ENCODE measurements at regions not wholly inside any gene's neighbourhood (a gene's known extent, or its start where the extent isn't known, plus 50 kb on each side); places are given as distances from the start of the nearest gene placed in this dataset.
"Not testable (repeated sequence)": the region's sequence is repeated elsewhere in the genome, so short reads cannot be mapped to it uniquely, and the experiment has no call there.

- peak; percentile 4 for DNase-seq
Observed at GRCh38 chr1:221268295-221268694, 389.1 kb downstream of the HLX start.

- no peak for DNase-seq
Observed at GRCh38 chr1:221271701-221272100, 392.5 kb downstream of the HLX start.

- DNase-seq: no peak
Observed at GRCh38 chr1:221272940-221273339, 393.7 kb downstream of the HLX start.

DNA sequence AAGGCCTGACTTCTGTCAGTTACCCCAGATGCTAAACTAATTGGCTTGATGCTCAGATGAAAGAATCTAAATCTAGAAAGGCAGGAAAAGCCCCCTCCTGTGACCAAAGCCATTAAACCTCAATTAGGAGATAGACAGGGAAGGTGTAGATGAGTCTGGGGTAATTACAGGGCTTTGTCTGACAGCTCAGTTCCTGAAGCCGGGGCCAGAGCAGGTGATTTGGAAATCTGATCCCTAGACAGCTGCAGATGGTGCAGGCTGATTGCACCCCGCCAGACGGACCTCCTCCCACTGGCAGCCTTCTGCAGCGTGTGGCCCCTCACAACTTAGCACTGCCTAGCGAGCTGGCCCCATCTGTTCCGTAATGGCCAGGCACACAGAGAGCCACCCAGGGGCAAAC lies 395.1 kb downstream of the HLX start:
- no peak for DNase-seq

DNA sequence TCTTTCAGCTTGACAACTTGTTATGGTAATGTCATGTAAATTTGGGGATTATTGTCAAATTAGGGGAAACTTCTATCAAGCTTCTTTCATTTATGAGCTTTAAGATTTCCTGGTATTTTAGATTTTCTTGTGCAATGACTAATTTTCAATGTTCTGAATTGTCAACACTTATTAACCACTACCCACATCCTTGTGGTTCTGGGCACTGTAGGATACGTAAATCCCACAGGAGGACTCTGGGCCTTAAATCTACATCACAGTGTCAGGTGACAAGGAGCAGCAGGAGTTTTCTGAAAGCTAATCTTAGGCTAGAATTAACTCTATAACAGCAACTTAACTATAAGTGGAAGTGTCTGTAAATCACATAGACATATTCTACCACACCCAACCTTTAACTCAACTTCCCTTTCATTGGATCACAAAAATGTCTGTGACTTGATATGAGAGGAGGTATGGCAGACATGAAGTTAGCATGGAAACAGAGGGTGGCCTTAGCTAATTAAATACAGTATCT lies 397.7 kb downstream of the HLX start:
- DNase-seq: peak; percentile 6

DNA sequence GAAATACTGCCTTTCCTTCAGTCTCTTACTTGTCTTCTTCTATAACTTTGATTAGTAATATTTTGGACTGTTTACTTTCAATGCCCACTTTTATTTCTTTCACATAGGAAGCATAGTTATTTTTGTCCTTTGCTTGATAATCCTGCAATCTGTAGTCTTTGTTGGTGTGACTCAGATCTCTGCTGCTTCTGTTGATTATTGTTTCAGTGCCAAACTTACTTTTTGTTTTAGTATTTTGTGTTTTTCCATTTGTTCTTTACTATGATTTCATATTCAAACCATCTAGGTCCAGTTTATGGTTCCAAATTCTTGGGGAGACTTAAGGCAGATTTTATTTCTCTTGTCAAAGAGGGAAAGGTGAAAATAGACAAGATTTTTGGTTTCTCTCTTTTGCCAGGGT lies 399.9 kb downstream of the HLX start:
- no peak for DNase-seq

- DNase-seq: no peak
Observed at GRCh38 chr1:221283532-221283931, 404.3 kb downstream of the HLX start.

- DNase-seq: no peak
Observed at GRCh38 chr1:221284028-221284427, 404.8 kb downstream of the HLX start.

GRCh38 chr1:221284991-221285390 lies 405.7 kb downstream of the HLX start:
- DNase-seq: not testable (repeated sequence)

- DNase-seq: not testable (repeated sequence)
Observed at GRCh38 chr1:221285458-221286210, 406.4 kb downstream of the HLX start.

GRCh38 chr1:221286399-221286798 lies 407.2 kb downstream of the HLX start:
- DNase-seq: no peak

DNA sequence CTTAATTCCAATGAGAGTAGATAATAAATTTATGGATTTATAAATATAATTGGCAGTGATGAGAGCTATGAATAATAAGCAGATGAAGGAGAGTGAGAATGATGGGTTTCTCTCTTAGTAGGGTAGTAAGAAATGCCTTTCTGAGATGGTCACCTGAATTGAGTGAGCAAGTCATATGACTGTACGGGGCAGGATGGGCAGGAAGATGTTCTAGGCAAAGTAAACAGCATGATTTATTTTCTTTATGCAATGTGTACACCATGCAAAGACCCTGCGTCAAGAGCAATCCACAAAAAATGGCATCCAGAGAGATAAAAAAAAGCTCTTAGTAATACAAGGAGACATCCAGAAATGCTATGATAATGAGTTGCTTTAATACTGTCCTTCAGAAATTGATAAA lies 409.9 kb downstream of the HLX start:
- DNase-seq: no peak

- no peak for DNase-seq
Observed at GRCh38 chr1:221290669-221291068, 411.4 kb downstream of the HLX start.

DNA sequence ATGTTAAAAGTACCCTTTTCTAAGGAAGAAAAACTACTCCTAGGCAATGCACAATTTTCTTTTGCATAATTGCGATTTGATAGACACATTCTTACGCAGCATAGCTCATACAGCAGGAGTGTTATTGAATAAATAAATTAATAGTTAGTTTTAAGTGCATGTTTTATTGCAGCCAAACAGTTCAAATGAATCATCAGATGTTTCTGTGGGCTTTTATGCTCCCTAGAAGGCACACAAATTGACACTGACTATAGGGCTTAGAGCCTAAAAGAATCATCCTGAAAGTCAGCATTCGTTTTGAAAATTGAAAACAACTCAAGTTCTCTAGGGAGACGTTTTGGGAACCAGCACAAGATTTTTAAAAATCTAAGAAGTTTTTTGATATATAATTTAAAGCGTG lies 411.9 kb downstream of the HLX start:
- DNase-seq: no peak

GRCh38 chr1:221292652-221293051 lies 413.4 kb downstream of the HLX start:
- DNase-seq: no peak

DNA sequence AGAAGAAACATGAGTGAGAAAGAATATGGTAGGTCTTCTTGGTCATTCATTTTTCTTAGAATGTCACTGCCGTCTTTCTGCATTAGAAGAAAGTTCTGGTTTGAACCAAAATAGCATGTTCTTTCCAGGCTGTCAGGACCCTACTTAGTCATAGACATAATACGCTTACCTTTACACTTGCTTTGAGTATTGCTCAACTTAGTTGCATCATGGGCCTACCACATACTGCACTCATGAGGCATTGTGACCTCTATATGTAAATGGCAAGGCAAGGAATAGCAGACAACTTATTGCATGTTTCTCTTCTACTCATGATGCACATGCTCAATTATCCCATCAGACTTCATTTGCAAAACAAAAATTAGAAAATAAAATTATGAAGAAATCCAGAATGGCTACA lies 415.0 kb downstream of the HLX start:
- no peak for DNase-seq

DNA sequence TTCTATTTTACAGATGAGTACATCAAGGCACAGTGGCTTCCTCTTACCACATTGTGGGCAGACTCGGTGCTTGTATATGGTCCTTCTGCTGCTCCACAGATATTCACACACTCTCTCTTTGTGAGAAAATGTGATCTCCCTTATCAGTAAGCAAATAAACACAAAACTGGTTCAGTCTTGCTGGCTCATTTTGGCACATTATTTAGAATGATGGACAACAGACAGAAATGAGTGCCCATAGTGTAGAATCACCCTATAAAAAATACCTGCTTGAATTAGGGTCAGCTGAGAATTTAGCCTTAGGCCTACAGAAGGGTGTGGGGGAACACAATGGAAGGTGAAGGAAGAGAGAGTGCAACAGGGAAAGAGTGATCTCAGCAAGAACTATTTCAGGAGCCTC lies 423.1 kb downstream of the HLX start:
- DNase-seq: no peak

DNA sequence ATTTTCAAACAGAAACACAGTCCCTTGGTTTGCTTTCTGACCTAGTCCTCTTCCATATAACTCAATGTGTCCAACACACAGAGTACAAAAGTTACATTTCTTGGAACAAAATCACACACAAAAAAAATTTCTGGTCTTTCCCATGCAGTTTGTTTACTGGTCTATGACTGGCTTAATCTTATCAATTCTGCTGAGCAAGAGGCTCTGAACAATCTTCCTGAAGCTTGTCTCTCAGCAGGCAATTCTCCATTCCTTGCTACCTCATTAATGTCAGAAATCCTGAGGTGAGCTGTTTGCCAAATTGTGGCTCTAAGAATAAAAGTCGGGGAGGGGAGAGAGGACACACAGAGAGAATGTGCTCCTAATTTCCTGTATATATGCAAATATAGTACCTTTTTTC lies 423.6 kb downstream of the HLX start:
- no peak for DNase-seq

- DNase-seq: no peak
Observed at GRCh38 chr1:221303623-221304022, 424.4 kb downstream of the HLX start.

- DNase-seq: no peak
Observed at GRCh38 chr1:221306239-221306638, 427.0 kb downstream of the HLX start.

DNA sequence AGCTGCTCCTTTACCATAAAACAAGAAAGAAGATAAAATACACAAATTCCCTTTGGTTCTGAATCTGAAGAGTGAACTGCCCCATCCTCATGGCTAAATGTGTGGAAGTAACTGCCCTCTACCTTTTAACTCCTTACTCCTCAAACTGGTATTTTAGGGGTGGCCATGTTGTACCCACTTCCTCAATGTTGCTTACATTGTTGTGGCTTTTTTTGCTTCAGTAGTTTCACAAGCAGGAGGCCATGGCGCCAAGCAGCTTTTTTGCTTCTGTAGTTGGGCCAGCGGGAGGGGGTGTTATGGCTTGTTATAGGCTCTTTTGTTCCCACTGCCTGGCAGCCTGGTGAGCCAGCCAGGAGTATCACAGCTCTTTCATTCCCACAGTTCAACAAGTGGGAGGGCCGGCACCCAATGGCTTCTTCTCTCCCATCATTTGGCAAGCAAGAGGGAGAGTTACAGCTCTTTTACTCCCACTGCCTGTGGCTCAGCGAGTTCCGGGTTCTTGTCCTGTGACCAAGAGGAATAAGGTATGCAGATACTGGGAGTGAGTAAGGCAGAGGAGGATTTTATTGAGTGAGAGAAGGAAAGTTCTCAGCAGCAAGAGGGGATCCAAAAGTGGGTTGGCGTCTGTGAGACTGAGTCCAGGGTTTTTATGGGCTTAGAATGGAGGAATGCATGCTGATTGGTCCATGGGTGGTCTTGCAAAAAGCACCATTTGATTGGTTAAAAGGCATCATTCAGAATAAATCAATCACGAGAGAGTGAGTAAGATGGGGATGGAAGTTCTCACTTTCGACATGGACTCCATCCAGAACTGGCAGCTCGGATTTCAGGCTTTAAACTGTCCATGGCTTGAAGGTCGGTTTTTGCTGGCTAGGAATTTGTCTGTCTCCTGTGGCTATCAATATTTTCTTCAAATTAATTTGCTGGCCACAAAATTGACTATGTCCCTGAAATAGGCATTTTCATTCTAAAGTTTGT lies 429.6 kb downstream of the HLX start:
- no peak for DNase-seq

GRCh38 chr1:221309723-221310122 lies 430.5 kb downstream of the HLX start:
- no peak for DNase-seq

GRCh38 chr1:221310180-221310579 lies 430.9 kb downstream of the HLX start:
- DNase-seq: no peak

GRCh38 chr1:221315330-221315729 lies 426.6 kb downstream of the DUSP10 start:
- no peak for DNase-seq
